ENCODE measurements at regions not wholly inside any gene's neighbourhood (a gene's known extent, or its start where the extent isn't known, plus 50 kb on each side); places are given as distances from the start of the nearest gene placed in this dataset.

DNA sequence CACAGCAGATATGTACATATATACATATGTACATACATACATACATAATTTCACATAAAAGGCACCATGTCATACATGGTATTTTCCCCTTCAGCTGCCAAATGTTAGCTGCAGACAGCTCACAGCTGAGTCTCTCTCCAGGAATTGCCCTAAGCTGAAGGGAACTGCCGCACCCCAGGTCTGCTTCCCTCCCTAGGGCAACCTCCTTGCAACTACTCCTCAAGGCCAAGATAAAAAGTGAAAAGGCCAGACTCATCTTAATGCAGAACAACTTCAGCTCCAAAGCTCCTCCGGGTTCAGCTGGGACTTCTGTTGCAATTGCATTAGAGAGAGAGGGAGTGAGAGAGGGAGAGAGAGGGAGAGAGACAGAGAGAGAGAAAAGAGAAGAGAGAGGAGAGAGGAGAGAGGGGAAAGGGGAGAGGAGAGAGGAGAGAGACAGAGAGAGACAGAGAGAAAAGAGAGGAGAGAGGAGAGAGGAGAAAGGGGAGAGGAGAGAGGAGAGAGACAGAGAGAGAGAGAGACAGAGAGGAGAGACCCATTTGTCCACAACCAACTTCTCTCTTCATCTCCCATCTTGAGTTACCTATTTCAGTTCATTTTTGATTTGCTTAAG lies 143.4 kb upstream of the HES1 start:
- Mint-ChIP-seq H3K27me3 (ENCODE audit: unreplicated experiment) (no peaks in the 10 kb centered on the region), H3K4me1 (ENCODE audit: low read depth, unreplicated experiment) (no peaks in the 10 kb centered on the region), H3K9me3 (ENCODE audit: low read depth, unreplicated experiment) (no peaks in the 10 kb centered on the region), H3K36me3 (ENCODE audit: insufficient read depth, unreplicated experiment) (no peaks in the 10 kb centered on the region), H3K4me3 (ENCODE audit: low read depth, unreplicated experiment) (no peak overlapping the region), H3K27ac (ENCODE audit: unreplicated experiment) (no peak overlapping the region)
- BruUV-seq (replicated peaks) = no TSS peak
- no peak for DNase-seq
- no peak for TF ChIP-seq CTCF (IDR thresholded peaks at IDR 0.05; ENCODE audit: unreplicated experiment)
- CTCF ChIA-PET = interaction anchor here (0.6 kb wide), 1 partner anchor 215 kb away, joined by 5 read pairs; no protein-coding TSS in a partner anchor
- intact Hi-C loops (cut with micrococcal nuclease; ENCODE audit: unreplicated experiment) = no loop called here

GRCh38 chr3:193996221-193996620 lies 139.7 kb upstream of the HES1 start:
- Mint-ChIP-seq H3K27ac (ENCODE audit: unreplicated experiment) (no peak overlapping the region), H3K9me3 (ENCODE audit: low read depth, unreplicated experiment) (no peaks in the 10 kb centered on the region), H3K4me1 (ENCODE audit: low read depth, unreplicated experiment) (no peaks in the 10 kb centered on the region), H3K4me3 (ENCODE audit: low read depth, unreplicated experiment) (no peak overlapping the region), H3K36me3 (ENCODE audit: insufficient read depth, unreplicated experiment) (no peaks in the 10 kb centered on the region), H3K27me3 (ENCODE audit: unreplicated experiment) (no peaks in the 10 kb centered on the region)
- CTCF ChIA-PET = no interaction called here
- TF ChIP-seq CTCF (IDR thresholded peaks at IDR 0.05; ENCODE audit: unreplicated experiment) = no peak
- DNase-seq = no peak
- no TSS peak for BruUV-seq (replicated peaks)
- intact Hi-C loops (cut with micrococcal nuclease; ENCODE audit: unreplicated experiment) = no loop called here

- Mint-ChIP-seq H3K27ac (ENCODE audit: unreplicated experiment) (no peak overlapping the region), H3K4me1 (ENCODE audit: low read depth, unreplicated experiment) (no peaks in the 10 kb centered on the region), H3K9me3 (ENCODE audit: low read depth, unreplicated experiment) (no peaks in the 10 kb centered on the region), H3K4me3 (ENCODE audit: low read depth, unreplicated experiment) (no peak overlapping the region), H3K36me3 (ENCODE audit: insufficient read depth, unreplicated experiment) (no peaks in the 10 kb centered on the region), H3K27me3 (ENCODE audit: unreplicated experiment) (no peaks in the 10 kb centered on the region)
- TF ChIP-seq CTCF (IDR thresholded peaks at IDR 0.05; ENCODE audit: unreplicated experiment) = no peak
- no peak for DNase-seq
- intact Hi-C loops (cut with micrococcal nuclease; ENCODE audit: unreplicated experiment) = no loop called here
- BruUV-seq (replicated peaks) = no TSS peak
- CTCF ChIA-PET = no interaction called here
Measured at GRCh38 chr3:193996641-193997089, 139.3 kb upstream of the HES1 start.

- Mint-ChIP-seq H3K27me3 (ENCODE audit: unreplicated experiment) (no peaks in the 10 kb centered on the region), H3K4me1 (ENCODE audit: low read depth, unreplicated experiment) (peaks cover 8% of the 10 kb centered on the region)
Measured at GRCh38 chr3:193997228-193998122, 138.5 kb upstream of the HES1 start.

More at GRCh38 chr3:193997228-193998122, 138.5 kb upstream of the HES1 start:
- no peak overlapping the region for H3K27ac Mint-ChIP-seq (ENCODE audit: unreplicated experiment)
- TF ChIP-seq CTCF (IDR thresholded peaks at IDR 0.05; ENCODE audit: unreplicated experiment) = no peak
- no TSS peak for BruUV-seq (replicated peaks)
- intact Hi-C loops (cut with micrococcal nuclease; ENCODE audit: unreplicated experiment) = no loop called here
- peaks cover 3% of the 10 kb centered on the region for H3K36me3 Mint-ChIP-seq (ENCODE audit: insufficient read depth, unreplicated experiment)
- H3K4me3 Mint-ChIP-seq (ENCODE audit: low read depth, unreplicated experiment) = no peak overlapping the region
- CTCF ChIA-PET = no interaction called here
- no peaks in the 10 kb centered on the region for H3K9me3 Mint-ChIP-seq (ENCODE audit: low read depth, unreplicated experiment)
- no peak for DNase-seq

Data from Calu3 (cell line).